DND-41 (cell line): ENCODE measurements at regions not wholly inside any gene's neighbourhood (a gene's known extent, or its start where the extent isn't known, plus 50 kb on each side); places are given as distances from the start of the nearest gene placed in this dataset.

ENCODE experiments used
- EZH2 ChIP-seq: IDR thresholded peaks from 3 replicates; pipeline ENCODE4 v1.6.1; 2012; ENCODE audit warnings: borderline replicate concordance, low read depth, mild to moderate bottlenecking, moderate library complexity, low read length, inconsistent platforms; ENCODE audit not compliant: severe bottlenecking
- TF ChIP-seq, protein P1 (sequence below): IDR thresholded peaks from 2 replicates; pipeline ENCODE4 v1.5.1; 2012; ENCODE audit warnings: borderline replicate concordance, low read length, moderate library complexity, mild to moderate bottlenecking; ENCODE audit not compliant: poor library complexity, severe bottlenecking; ENCODE audit errors: extremely low read depth

GRCh38 chr1:96104906-96105305 is 616.7 kb upstream of the PTBP2 start:
- TF ChIP-seq, protein P1, sequence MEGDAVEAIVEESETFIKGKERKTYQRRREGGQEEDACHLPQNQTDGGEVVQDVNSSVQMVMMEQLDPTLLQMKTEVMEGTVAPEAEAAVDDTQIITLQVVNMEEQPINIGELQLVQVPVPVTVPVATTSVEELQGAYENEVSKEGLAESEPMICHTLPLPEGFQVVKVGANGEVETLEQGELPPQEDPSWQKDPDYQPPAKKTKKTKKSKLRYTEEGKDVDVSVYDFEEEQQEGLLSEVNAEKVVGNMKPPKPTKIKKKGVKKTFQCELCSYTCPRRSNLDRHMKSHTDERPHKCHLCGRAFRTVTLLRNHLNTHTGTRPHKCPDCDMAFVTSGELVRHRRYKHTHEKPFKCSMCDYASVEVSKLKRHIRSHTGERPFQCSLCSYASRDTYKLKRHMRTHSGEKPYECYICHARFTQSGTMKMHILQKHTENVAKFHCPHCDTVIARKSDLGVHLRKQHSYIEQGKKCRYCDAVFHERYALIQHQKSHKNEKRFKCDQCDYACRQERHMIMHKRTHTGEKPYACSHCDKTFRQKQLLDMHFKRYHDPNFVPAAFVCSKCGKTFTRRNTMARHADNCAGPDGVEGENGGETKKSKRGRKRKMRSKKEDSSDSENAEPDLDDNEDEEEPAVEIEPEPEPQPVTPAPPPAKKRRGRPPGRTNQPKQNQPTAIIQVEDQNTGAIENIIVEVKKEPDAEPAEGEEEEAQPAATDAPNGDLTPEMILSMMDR, result no peak
- TF ChIP-seq EZH2, result no peak
